HEK293 (cell line): ENCODE measurements at regions not wholly inside any gene's neighbourhood (a gene's known extent, or its start where the extent isn't known, plus 50 kb on each side); places are given as distances from the start of the nearest gene placed in this dataset.

Experiments
- CTCF ChIA-PET: fragments of 350-600 bp; formaldehyde crosslinking; extraction: SDS; loops from one replicate; lab custom pipeline; 2021; ENCODE audit warnings: antibody characterized with exemption; lab: Yijun Ruan, JAX
- POLR2A ChIA-PET: fragments of 300-600 bp; formaldehyde crosslinking; extraction: SDS; loops from one replicate; lab custom pipeline; 2020; ENCODE audit warnings: antibody characterized with exemption, inconsistent platforms; lab: Yijun Ruan, JAX
- H3K27ac ChIP-seq: fragments of 200-500 bp; sonication (Bioruptor generic); 2 replicates; pipeline ENCODE4 v1.5.1; 2014; ENCODE audit warnings: low read depth, low read length, control low read depth, inconsistent platforms; ENCODE audit errors: extremely low read depth
- H3K36me3 ChIP-seq, 2 experiments: fragments of 200-500 bp in 1 of 2; sonication (Bioruptor generic) in 1 of 2; 1 replicate in 1 of 2; 2 replicates in 1 of 2; pipeline ENCODE4 v1.5.1; 2014 to 2017; ENCODE audit warnings: inconsistent platforms in 2 of 2, low read length in 2 of 2; ENCODE audit not compliant: control insufficient read depth in 2 of 2, insufficient read depth in 1 of 2
- H3K4me1 ChIP-seq: fragments of 200-500 bp; sonication (Bioruptor generic); 2 replicates; pipeline ENCODE4 v1.5.1; 2014; ENCODE audit warnings: mild to moderate bottlenecking, low read length, inconsistent platforms; ENCODE audit not compliant: control insufficient read depth, insufficient read depth
- H3K4me3 ChIP-seq: 2 replicates; pipeline ENCODE4 v1.5.1; 2011; ENCODE audit warnings: low read depth, mild to moderate bottlenecking, control low read depth, low read length, moderate library complexity
- H3K9me3 ChIP-seq: fragments of 200-500 bp; sonication (Bioruptor generic); 2 replicates; pipeline ENCODE4 v1.5.1; 2014; ENCODE audit warnings: low read depth, low read length, inconsistent platforms; ENCODE audit not compliant: control insufficient read depth, insufficient read depth
- KLF9 ChIP-seq: fragments of 450-650 bp; formaldehyde crosslinking; IDR thresholded peaks from 2 replicates; pipeline ENCODE4 v1.5.1; 2016; ENCODE audit warnings: missing biosample characterization, missing genetic modification characterization, low read depth
- TRIM28 ChIP-seq: IDR thresholded peaks from 2 replicates; pipeline ENCODE4 v1.6.1; 2011; ENCODE audit warnings: low read length, control low read depth, borderline replicate concordance
- ZBTB49 ChIP-seq: fragments of 450-650 bp; formaldehyde crosslinking; IDR thresholded peaks from 2 replicates; pipeline ENCODE4 v1.5.1; 2016; ENCODE audit warnings: missing biosample characterization, missing genetic modification characterization, low read depth
- ZFP3 ChIP-seq: fragments of 450-650 bp; formaldehyde crosslinking; IDR thresholded peaks from 2 replicates; pipeline ENCODE4 v1.5.1; 2016; ENCODE audit warnings: low read depth, missing biosample characterization, missing genetic modification characterization
- ZNF2 ChIP-seq: fragments of 450-650 bp; formaldehyde crosslinking; IDR thresholded peaks from 2 replicates; pipeline ENCODE4 v1.5.1; 2016; ENCODE audit warnings: missing biosample characterization, missing genetic modification characterization
- ZNF449 ChIP-seq: fragments of 450-650 bp; formaldehyde crosslinking; IDR thresholded peaks from 2 replicates; pipeline ENCODE4 v1.5.1; 2017; ENCODE audit warnings: missing biosample characterization, mild to moderate bottlenecking, missing genetic modification characterization, moderate library complexity
- ZNF514 ChIP-seq: fragments of 450-650 bp; formaldehyde crosslinking; IDR thresholded peaks from 2 replicates; pipeline ENCODE4 v1.5.1; 2016; ENCODE audit warnings: missing biosample characterization, missing genetic modification characterization
- ZNF529 ChIP-seq: fragments of 450-650 bp; formaldehyde crosslinking; IDR thresholded peaks from 2 replicates; pipeline ENCODE4 v1.5.1; 2017; ENCODE audit warnings: missing genetic modification characterization, missing biosample characterization; ENCODE audit not compliant: insufficient replicate concordance
- ZNF561 ChIP-seq: fragments of 450-650 bp; IDR thresholded peaks from 2 replicates; pipeline ENCODE4 v1.5.1; 2018; ENCODE audit warnings: missing biosample characterization, missing genetic modification characterization, borderline replicate concordance
- ZNF623 ChIP-seq: fragments of 450-650 bp; formaldehyde crosslinking; IDR thresholded peaks from 2 replicates; pipeline ENCODE4 v1.5.1; 2016; ENCODE audit warnings: missing biosample characterization, missing genetic modification characterization
- ZNF837 ChIP-seq: fragments of 450-650 bp; formaldehyde crosslinking; IDR thresholded peaks from 2 replicates; pipeline ENCODE4 v1.5.1; 2016; ENCODE audit warnings: missing biosample characterization, missing genetic modification characterization
- TF ChIP-seq, protein P1 (sequence below): fragments of 450-650 bp; formaldehyde crosslinking; IDR thresholded peaks from 2 replicates; pipeline ENCODE4 v1.5.1; 2016; ENCODE audit warnings: missing biosample characterization, missing genetic modification characterization
- TF ChIP-seq, protein P2 (sequence below): fragments of 450-650 bp; formaldehyde crosslinking; IDR thresholded peaks from 2 replicates; pipeline ENCODE4 v1.5.1; 2016; ENCODE audit warnings: missing biosample characterization, missing genetic modification characterization
- TF ChIP-seq, protein P3 (sequence below): fragments of 450-650 bp; formaldehyde crosslinking; IDR thresholded peaks from 2 replicates; pipeline ENCODE4 v1.5.1; 2016; ENCODE audit warnings: missing biosample characterization, missing genetic modification characterization

DNA sequence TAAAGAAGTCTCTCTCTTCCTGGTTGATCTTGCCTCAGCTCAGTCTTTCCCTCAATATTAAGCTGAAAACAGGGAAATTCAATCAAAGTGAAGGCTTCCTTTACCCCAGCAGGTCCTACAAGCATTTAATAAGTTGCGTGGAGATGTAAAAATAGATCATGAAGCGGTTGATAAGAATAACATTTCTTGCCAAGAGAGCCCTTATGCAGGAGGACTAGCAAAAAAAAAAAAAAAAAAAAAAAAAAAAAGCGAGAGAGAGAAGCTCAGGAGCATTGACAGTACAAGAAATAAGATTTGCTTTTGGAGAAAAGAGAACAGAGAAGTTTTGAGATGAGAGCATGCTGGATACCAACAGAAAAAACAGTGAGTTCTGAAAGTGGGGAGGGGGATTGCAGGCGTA is 112.2 kb upstream of the CLMP start:
- TF ChIP-seq ZNF514 (tag by site-specific recombination) (no peak), ZBTB49 (tag by site-specific recombination) (no peak), ZNF623 (no peak), ZFP3 (tag by site-specific recombination) (no peak), KLF9 (tag by site-specific recombination) (no peak), ZNF561 (tag by site-specific recombination) (no peak), ZNF449 (tag by site-specific recombination) (no peak), ZNF2 (no peak), ZNF529 (tag by site-specific recombination) (no peak)
- TF ChIP-seq, protein P1, sequence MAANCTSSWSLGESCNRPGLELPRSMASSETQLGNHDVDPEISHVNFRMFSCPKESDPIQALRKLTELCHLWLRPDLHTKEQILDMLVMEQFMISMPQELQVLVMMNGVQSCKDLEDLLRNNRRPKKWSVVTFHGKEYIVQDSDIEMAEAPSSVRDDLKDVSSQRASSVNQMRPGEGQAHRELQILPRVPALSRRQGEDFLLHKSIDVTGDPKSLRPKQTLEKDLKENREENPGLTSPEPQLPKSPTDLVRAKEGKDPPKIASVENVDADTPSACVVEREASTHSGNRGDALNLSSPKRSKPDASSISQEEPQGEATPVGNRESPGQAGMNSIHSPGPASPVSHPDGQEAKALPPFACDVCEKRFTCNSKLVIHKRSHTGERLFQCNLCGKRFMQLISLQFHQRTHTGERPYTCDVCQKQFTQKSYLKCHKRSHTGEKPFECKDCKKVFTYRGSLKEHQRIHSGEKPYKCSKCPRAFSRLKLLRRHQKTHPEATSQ: no peak
- TF ChIP-seq, protein P2, sequence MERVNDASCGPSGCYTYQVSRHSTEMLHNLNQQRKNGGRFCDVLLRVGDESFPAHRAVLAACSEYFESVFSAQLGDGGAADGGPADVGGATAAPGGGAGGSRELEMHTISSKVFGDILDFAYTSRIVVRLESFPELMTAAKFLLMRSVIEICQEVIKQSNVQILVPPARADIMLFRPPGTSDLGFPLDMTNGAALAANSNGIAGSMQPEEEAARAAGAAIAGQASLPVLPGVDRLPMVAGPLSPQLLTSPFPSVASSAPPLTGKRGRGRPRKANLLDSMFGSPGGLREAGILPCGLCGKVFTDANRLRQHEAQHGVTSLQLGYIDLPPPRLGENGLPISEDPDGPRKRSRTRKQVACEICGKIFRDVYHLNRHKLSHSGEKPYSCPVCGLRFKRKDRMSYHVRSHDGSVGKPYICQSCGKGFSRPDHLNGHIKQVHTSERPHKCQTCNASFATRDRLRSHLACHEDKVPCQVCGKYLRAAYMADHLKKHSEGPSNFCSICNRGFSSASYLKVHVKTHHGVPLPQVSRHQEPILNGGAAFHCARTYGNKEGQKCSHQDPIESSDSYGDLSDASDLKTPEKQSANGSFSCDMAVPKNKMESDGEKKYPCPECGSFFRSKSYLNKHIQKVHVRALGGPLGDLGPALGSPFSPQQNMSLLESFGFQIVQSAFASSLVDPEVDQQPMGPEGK (tag by site-specific recombination): no peak
- Histone ChIP-seq H3K27ac (no peak overlapping the region), H3K4me3 (no peak overlapping the region), H3K4me1 (no peaks in the 10 kb centered on the region), H3K36me3 (no peaks in the 10 kb centered on the region), H3K9me3 (no peaks in the 10 kb centered on the region)
- ChIA-PET POLR2A (no interaction called here), CTCF (interaction anchor here (0.7 kb wide), 1 partner anchor 12 kb away, joined by 3 read pairs; no protein-coding TSS in a partner anchor)

DNA sequence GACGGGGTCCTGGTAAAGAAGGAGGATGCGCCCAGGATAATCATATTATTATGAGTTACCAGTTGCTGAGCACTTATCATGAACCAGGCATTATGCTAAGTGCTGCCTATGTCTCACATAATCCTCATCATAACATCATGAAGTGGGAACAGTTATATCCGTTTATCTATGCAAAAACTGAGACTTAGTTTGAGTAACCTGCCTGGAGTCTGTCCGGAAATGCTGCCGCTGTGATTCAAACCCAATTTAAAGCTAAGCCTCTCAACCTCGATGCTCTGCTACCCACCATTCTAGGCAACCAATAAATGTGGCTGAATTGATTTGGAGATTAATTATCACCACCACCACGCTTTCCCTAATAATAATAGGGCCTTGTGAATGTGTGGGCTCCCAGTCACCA is 111.5 kb upstream of the CLMP start:
- H3K4me1 ChIP-seq: no peaks in the 10 kb centered on the region
- no peaks in the 10 kb centered on the region for H3K9me3 ChIP-seq
- CTCF ChIA-PET: no interaction called here
- TF ChIP-seq ZNF529 (tag by site-specific recombination) (no peak), TRIM28 (no peak), ZFP3 (tag by site-specific recombination) (no peak), ZNF837 (tag by site-specific recombination) (no peak)
- TF ChIP-seq, protein P3, sequence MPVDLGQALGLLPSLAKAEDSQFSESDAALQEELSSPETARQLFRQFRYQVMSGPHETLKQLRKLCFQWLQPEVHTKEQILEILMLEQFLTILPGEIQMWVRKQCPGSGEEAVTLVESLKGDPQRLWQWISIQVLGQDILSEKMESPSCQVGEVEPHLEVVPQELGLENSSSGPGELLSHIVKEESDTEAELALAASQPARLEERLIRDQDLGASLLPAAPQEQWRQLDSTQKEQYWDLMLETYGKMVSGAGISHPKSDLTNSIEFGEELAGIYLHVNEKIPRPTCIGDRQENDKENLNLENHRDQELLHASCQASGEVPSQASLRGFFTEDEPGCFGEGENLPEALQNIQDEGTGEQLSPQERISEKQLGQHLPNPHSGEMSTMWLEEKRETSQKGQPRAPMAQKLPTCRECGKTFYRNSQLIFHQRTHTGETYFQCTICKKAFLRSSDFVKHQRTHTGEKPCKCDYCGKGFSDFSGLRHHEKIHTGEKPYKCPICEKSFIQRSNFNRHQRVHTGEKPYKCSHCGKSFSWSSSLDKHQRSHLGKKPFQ (tag by site-specific recombination): no peak
- POLR2A ChIA-PET: no interaction called here
- H3K4me3 ChIP-seq: no peak overlapping the region
- no peaks in the 10 kb centered on the region for H3K36me3 ChIP-seq
- no peak overlapping the region for H3K27ac ChIP-seq
